Effector memory CD8-positive, alpha-beta T cell (primary cell): ENCODE measurements at regions not wholly inside any gene's neighbourhood (a gene's known extent, or its start where the extent isn't known, plus 50 kb on each side); places are given as distances from the start of the nearest gene placed in this dataset.
"Not testable (repeated sequence)": the region's sequence is repeated elsewhere in the genome, so short reads cannot be mapped to it uniquely, and the experiment has no call there.

Source experiments
- ATAC-seq: fragments of 150-1000 bp; cut with Tn5 transposase; replicated peaks from 2 replicates; pipeline ENCODE4 v1.10.0; 2021; ENCODE audit warnings: mild to moderate bottlenecking, moderate library complexity
- DNase-seq, 3 experiments: peaks; one replicate each; pipeline ENCODE4 v3.0.0; 2021
- H3K27ac Mint-ChIP-seq, 2 donors: one replicate each; pipeline ENCODE4 v1.8.0; 2022; ENCODE audit warnings: mild to moderate bottlenecking in 2 of 2, mixed read lengths in 2 of 2, moderate library complexity in 2 of 2
- H3K27me3 Mint-ChIP-seq, 2 donors: one replicate each; pipeline ENCODE4 v1.8.0; 2022; ENCODE audit warnings: mixed read lengths in 2 of 2
- H3K36me3 Mint-ChIP-seq: one replicate; pipeline ENCODE4 v1.8.0; 2022; ENCODE audit warnings: mild to moderate bottlenecking, moderate library complexity, mixed read lengths; ENCODE audit not compliant: insufficient read depth
- H3K4me1 Mint-ChIP-seq, 2 donors: one replicate each; pipeline ENCODE4 v1.8.0; 2022; ENCODE audit warnings: low read depth in 2 of 2, mixed read lengths in 2 of 2
- H3K4me3 Mint-ChIP-seq, 2 donors: one replicate each; pipeline ENCODE4 v1.8.0; 2022; ENCODE audit warnings: mild to moderate bottlenecking in 2 of 2, mixed read lengths in 2 of 2, moderate library complexity in 2 of 2
- H3K9me3 Mint-ChIP-seq, 2 donors: one replicate each; pipeline ENCODE4 v1.8.0; 2022; ENCODE audit warnings: mixed read lengths in 2 of 2

DNA sequence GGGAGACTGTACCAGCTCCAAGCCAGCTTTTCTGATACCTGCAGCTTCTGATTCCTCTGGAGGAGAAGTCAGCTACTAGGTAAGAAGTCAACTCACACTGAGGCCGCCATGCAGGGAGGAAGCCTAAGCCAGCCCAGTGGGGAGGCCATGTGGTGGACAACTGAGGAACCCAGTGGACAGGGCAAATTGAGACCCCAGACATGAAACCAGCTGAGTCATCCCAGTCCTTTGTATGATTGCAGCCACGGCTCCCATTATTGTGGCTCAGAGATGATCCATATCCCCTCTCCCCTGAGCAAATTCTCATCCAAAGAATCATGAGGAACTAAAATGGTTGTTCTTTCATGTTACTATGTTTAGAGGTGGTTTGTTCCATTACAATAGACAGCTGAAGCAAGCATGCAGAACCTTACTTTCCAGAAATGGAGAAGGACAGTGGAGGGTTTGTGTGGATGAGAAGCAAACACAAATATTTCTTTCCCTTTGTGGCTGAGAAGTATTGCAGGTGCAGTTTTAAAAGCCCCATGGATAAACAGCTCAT is 1147.3 kb upstream of the TMEM132C start:
- H3K36me3 Mint-ChIP-seq = no peaks in the 10 kb centered on the region
- H3K4me3 Mint-ChIP-seq = no peak overlapping the region
- H3K27ac Mint-ChIP-seq = no peak overlapping the region
- H3K4me1 Mint-ChIP-seq = no peaks in the 10 kb centered on the region
- DNase-seq (no peak), ATAC-seq (no peak)
- H3K9me3 Mint-ChIP-seq = no peaks in the 10 kb centered on the region
- peaks cover 21 to 35% of the 10 kb centered on the region in 2 donors for H3K27me3 Mint-ChIP-seq

DNA sequence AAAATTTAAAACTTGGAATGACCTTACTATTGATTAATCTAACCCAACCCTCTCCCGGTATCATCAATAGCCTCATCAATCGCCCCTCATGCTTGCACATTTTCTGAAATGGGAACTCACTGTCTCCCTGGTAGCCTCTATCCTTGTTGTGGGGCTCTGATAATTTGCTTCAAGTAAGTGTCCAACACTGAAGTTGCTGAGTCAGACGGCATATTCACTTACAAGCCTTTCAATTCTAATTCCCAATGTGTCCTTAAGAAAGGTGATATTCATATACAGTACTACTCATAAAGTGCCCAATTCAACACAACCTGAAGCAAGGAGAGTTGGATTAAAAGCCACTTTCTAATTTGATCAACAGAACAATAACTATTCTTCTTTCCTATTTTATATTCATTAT is 1146.1 kb upstream of the TMEM132C start:
- no peak for DNase-seq
- Mint-ChIP-seq H3K4me3 (no peak overlapping the region), H3K4me1 (no peaks in the 10 kb centered on the region), H3K36me3 (no peaks in the 10 kb centered on the region), H3K9me3 (no peaks in the 10 kb centered on the region), H3K27me3 (peaks cover 19 to 24% of the 10 kb centered on the region in 2 donors), H3K27ac (no peak overlapping the region)
- no peak for ATAC-seq

DNA sequence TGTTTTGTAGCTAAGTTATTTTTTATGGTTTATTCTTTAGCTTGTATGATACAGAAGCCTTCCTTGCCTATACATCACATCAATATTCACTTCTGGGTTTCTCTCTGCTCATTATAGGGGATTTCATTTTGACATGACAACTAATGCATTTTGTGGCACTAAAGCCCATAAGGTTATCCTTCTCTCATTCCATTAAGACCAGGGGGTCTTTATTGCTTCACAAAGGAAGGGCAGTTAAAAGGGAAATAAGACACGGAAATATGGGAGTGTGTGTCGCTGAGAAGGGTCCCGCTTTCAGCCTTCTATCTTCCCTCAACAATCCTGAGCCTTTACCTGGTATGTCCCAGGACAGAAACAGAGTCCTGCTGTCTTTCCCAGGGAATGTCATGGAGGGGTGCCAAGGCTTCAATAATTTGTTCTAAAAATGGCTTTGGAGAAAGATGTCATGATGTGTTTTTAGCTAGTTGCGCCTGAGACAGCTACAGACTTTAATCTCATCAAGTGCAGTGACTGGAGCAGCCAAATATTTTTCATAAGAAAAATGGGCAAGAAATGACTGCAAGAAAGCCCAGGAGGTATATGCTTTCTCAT is 1145.4 kb upstream of the TMEM132C start:
- H3K27me3 Mint-ChIP-seq = peaks cover 12 to 17% of the 10 kb centered on the region in 2 donors
- no peaks in the 10 kb centered on the region for H3K4me1 Mint-ChIP-seq
- H3K9me3 Mint-ChIP-seq = no peaks in the 10 kb centered on the region
- H3K36me3 Mint-ChIP-seq = no peaks in the 10 kb centered on the region
- ATAC-seq = no peak
- no peak overlapping the region for H3K4me3 Mint-ChIP-seq
- H3K27ac Mint-ChIP-seq = no peak overlapping the region
- no peak for DNase-seq

DNA sequence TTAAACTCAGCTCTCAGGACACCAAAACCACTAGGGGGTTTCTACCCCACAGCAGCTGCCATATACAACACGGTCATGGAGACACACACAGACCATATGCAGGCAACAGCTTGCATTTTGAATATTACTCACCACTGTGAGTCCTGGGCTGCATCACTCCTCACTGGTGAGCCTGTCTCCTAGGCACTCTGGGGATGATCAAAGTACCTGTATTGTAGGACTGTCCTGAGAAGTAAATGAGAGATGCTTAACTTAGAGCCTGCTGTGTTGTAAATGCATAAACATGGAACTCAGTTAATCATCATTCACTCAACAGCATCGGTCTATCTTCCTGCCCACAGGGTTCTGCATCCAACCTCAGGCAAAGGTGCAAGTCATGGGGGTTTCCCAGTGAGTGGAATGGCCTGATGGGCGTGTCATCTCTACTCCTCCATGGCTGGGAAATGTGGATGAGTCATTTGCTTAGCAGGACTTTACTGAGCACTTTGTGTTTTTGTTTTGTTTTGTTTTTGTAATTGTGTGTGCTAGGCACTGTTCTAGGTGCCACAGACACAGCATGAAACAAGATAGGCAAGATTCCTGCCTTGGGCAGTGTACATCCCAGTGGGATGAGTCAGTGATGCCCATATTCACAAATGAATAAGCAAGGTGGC is 1141.2 kb upstream of the TMEM132C start:
- H3K4me1 Mint-ChIP-seq = no peaks in the 10 kb centered on the region
- no peaks in the 10 kb centered on the region for H3K36me3 Mint-ChIP-seq
- ATAC-seq = peak; percentile 31
- H3K27ac Mint-ChIP-seq = no peak overlapping the region
- H3K9me3 Mint-ChIP-seq = no peaks in the 10 kb centered on the region
- DNase-seq = no peak
- H3K4me3 Mint-ChIP-seq = no peak overlapping the region
- peaks cover 9 to 39% of the 10 kb centered on the region in 2 donors for H3K27me3 Mint-ChIP-seq

DNA sequence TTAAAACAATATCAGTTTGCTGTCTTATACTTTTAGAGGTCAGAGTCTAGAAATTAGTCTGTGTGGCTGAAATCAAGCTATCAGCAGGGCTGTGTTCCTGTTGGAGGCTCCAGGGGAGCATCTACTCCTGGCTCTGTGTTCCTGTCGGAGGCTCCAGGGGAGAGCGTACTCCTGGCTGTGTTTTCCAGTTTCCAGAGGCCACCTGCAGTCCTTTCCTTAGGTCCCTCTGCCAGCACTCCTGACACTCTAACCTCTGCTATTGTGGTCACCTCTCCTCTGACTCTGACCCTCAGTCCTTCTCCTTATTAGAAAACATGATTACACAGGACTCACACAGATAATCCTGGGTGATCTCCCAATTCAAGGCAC is 1140.7 kb upstream of the TMEM132C start:
- no peak overlapping the region for H3K4me3 Mint-ChIP-seq
- DNase-seq = no peak
- no peak overlapping the region for H3K27ac Mint-ChIP-seq
- H3K36me3 Mint-ChIP-seq = no peaks in the 10 kb centered on the region
- H3K9me3 Mint-ChIP-seq = no peaks in the 10 kb centered on the region
- ATAC-seq = no peak
- H3K4me1 Mint-ChIP-seq = no peaks in the 10 kb centered on the region
- H3K27me3 Mint-ChIP-seq = peaks cover 5 to 44% of the 10 kb centered on the region in 2 donors

DNA sequence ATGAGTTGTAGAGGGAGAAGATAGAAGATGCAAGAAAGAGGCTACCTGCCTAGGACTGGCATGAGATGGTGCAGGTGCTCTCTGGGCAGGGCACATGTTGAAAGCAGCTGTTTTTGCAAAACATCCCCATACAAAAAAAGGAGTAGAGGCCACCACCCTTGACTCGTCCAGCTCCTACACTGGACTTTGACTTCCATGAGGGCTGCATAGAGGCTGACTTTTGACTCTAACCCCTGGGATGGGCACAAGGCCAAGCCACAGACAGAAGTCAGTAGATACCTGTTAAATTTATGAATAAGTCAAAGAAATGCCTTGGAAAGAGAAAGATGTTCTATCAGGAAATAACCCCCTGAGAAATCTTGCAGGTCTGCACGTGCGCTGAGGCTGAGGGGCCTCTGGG is 1139.1 kb upstream of the TMEM132C start:
- no peak for ATAC-seq
- no peaks in the 10 kb centered on the region for H3K36me3 Mint-ChIP-seq
- no peaks in the 10 kb centered on the region for H3K4me1 Mint-ChIP-seq
- peaks cover 10 to 45% of the 10 kb centered on the region in 2 donors for H3K27me3 Mint-ChIP-seq
- H3K9me3 Mint-ChIP-seq = no peaks in the 10 kb centered on the region
- no peak for DNase-seq
- H3K4me3 Mint-ChIP-seq = no peak overlapping the region
- H3K27ac Mint-ChIP-seq = no peak overlapping the region

DNA sequence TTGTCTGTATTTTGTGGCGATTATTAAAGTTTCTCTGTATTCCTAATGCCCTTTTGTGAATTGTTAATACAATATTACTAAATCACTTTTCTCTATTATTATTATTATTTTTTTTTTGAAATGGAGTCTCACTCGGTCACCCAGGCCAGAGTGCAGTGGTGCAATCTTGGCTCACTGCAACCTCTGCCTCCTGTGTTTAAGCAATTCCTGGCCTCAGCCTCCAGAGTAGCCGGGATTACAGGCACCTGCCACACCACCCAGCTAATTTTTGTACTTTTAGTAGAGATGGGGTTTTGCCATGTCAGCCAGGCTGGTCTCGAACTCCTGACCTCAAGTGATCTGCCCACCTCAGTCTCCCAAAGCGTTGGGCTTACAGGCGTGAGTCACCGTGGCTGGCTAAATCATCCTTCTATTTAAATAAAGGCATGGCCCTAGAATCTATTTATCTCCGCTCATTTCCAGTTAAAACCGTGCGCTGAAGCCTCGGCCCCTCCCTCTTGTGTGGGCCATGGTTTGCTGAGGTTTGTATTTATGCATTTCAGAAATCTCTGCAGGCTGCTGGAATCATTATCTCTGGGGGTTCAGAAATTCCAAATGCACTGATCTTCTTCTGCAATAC is 1136.4 kb upstream of the TMEM132C start:
- no peak overlapping the region for H3K27ac Mint-ChIP-seq
- no peak overlapping the region for H3K4me3 Mint-ChIP-seq
- ATAC-seq = no peak
- peaks cover 10 to 53% of the 10 kb centered on the region in 2 donors for H3K27me3 Mint-ChIP-seq
- DNase-seq = no peak
- peaks cover 0 to 3% of the 10 kb centered on the region in 2 donors for H3K9me3 Mint-ChIP-seq
- H3K36me3 Mint-ChIP-seq = no peaks in the 10 kb centered on the region
- no peaks in the 10 kb centered on the region for H3K4me1 Mint-ChIP-seq

DNA sequence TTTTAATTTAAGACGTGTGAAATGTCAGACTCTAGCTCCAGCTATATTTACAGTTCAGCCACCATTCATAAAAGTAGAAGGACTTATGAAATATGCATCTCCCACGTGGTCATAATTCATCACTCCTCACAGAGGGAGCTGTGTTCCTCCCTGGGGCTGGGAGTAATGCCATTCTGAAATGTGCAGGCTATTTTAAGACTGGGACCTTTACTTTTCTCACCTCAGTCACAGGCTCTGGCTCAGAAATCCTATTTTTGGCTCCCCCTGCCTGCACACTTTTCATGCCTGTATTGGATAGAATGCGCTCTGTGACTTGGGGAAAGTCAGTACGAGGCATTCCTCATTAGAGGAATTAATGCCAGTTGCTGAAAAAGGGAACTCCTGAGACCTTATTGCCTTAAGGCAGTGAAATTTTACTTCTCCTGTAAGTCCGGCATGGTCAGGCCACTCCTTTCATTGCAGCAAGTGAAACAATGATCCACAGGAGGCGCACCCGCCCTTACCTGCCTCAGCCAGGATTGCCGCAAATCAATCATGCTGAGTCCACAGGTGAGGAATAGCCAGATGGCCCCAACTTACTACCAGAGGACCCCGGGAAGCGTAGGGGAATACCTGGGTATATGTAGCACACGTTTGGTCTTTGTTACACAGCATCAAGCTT is 1133.2 kb upstream of the TMEM132C start:
- Mint-ChIP-seq H3K9me3 (peaks cover 0 to 3% of the 10 kb centered on the region in 2 donors), H3K27me3 (peaks cover 16 to 49% of the 10 kb centered on the region in 2 donors), H3K4me3 (no peak overlapping the region), H3K27ac (no peak overlapping the region), H3K36me3 (no peaks in the 10 kb centered on the region), H3K4me1 (no peaks in the 10 kb centered on the region)
- ATAC-seq (no peak), DNase-seq (no peak)

DNA sequence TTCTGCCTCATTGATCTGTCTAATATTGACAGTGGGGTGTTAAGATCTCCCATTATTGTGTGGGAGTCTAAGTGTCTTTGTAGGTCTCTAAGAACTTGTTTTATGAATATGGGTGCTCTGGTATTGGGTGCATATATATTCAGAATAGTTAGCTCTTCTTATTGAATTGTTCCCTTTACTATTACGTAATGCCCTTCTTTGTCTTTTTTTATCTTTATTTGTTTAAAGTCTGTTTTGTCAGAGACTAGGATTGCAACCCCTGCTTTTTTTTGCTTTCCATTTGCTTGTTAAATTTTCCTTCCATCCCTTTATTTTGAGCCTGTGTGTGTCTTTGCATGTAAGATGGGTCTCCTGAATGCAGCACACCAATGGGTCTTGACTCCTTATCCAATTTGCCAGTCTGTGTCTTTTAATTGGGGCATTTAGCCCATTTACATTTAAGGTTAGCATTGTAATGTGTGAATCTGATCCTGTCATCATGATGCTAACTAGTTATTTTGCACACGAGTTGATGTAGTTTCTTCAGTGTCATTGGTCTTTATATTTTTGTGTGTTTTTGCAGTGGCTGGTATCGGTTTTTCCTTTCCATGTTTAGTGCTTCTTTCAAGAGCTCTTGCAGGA is 1126.0 kb upstream of the TMEM132C start:
- H3K36me3 Mint-ChIP-seq, ATAC-seq, H3K27ac Mint-ChIP-seq, H3K4me1 Mint-ChIP-seq, DNase-seq, H3K4me3 Mint-ChIP-seq: not testable (repeated sequence)
- Mint-ChIP-seq H3K9me3 (peaks cover 5 to 10% of the 10 kb centered on the region in 2 donors), H3K27me3 (peaks cover 32 to 50% of the 10 kb centered on the region in 2 donors)

DNA sequence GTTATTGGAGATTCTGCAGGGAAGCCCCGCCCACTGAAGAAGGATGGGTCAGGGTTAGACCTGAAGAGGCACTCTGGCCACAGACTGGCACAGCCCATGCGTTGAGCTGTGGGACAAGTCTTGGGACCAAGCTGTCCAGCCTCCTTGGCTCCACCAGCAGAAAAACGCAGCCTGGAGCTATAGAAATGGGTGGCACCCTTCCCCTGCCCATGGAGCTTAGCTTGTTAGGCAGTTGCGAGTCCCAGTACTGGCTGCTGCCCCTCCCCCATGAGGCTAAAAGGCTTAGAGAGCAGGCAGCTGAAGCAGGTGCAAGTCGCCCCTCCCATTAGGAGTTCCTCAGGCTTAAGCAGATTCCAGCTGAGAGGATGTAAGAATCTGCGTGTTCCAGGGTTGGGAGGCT is 1124.0 kb upstream of the TMEM132C start:
- Mint-ChIP-seq H3K27ac (no peak overlapping the region), H3K4me1 (peaks cover 8 to 10% of the 10 kb centered on the region in 2 donors), H3K9me3 (peaks cover 5 to 10% of the 10 kb centered on the region in 2 donors), H3K4me3 (no peak overlapping the region), H3K36me3 (no peaks in the 10 kb centered on the region), H3K27me3 (peaks cover 29 to 57% of the 10 kb centered on the region in 2 donors)
- DNase-seq (no peak), ATAC-seq (no peak)

DNA sequence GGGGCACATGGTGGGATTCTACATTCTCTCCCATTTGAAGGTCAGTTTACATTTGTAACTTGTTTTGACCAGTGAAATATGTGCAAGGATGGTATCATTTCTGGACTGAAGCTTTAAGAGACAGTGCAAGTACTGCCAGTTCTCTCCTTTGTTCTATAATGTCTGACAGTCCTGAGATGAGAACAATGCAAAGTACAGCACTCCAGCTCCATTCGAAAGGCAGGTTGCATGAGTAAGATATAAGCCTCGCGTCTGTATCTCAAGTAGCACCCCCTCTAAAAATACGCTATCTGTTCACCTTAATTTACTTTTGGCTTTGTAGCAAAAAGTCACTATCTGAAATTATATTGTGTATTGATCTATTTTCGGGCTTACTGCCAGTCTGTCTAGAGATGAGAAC is 1122.2 kb upstream of the TMEM132C start:
- ATAC-seq (no peak), DNase-seq (no peak)
- H3K4me1 Mint-ChIP-seq = peaks cover 8 to 10% of the 10 kb centered on the region in 2 donors
- no peak overlapping the region for H3K27ac Mint-ChIP-seq
- peaks cover 5 to 10% of the 10 kb centered on the region in 2 donors for H3K9me3 Mint-ChIP-seq
- no peaks in the 10 kb centered on the region for H3K36me3 Mint-ChIP-seq
- peaks cover 19 to 40% of the 10 kb centered on the region in 2 donors for H3K27me3 Mint-ChIP-seq
- H3K4me3 Mint-ChIP-seq = no peak overlapping the region

DNA sequence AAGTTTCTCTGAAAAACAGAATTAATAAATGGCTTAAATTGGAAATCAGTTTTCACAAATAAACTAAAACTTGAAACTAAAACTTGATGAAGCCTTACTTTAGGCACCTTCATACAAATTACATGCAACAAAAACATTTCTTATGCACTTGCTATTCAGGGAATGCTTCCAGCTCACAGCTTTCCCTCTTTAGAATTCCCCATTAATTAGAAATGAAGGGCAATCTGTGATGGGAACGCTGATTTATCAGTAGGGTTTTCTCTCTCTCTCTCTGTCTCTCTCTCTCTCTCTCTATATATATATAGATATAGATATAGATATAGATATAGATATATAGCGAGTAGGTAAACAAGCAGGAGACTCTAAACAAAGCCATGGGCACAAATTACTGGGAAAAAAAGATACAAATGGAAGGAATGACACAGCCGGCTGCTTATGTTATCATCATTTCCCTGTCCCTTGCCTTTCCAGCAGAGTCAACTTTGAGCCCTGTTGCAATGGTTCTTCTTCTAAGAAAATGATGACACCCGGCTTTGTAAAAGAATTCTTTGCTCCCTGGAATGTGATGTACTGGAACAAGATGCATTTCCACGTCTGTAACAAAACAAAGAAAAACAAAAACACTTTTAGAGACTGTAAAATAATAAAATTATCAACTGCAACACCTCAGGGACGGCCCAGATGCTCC is 1121.6 kb upstream of the TMEM132C start:
- H3K27me3 Mint-ChIP-seq = peaks cover 13 to 40% of the 10 kb centered on the region in 2 donors
- no peak for DNase-seq
- H3K9me3 Mint-ChIP-seq = peaks cover 2 to 10% of the 10 kb centered on the region in 2 donors
- H3K4me1 Mint-ChIP-seq = peaks cover 8 to 10% of the 10 kb centered on the region in 2 donors
- ATAC-seq = no peak
- peak overlapping the region; percentile 85 to 86 for H3K4me3 Mint-ChIP-seq
- H3K27ac Mint-ChIP-seq = peak overlapping the region; percentile 70 to 91
- no peaks in the 10 kb centered on the region for H3K36me3 Mint-ChIP-seq
